ENCODE measurements at regions not wholly inside any gene's neighbourhood (a gene's known extent, or its start where the extent isn't known, plus 50 kb on each side); places are given as distances from the start of the nearest gene placed in this dataset.

DNA sequence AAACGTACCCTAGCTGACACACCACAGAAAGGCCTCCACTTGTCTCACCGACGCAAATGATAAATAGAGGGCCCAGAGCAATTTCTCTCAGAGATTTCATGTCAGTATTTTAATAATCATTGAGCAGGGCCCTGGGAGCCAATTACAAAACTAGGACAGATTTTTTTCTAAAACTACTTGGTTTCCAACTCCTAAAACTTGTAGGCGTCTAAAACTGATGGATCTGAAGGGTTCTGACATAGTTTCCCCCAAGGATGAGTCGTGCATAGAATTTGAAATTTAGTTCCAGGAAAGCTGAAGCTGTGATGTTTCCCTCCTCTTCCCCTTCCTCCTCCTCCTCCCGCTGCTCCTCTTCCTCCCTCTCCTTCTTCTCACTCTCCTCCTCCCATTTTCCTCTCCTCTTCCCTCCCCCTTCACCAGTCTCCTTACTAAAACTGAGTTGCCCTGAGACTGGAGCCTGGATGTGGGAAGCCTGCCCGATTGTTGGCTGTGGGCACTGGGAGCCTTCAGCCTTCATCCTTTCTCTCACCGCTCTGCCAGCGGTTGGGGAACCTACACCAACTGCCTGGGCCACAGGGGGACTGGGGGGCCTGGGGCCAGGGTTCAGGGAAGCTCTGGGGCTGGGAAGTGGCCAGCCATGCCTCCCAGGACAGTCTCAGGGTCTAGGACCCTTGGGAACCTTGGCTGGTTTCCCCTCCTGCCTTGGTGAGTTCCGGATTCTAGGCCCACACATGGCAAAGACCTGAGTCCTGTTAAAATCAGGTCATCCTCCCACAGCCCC, 73.9 kb upstream of the SLC6A11 start:
- BruUV-seq (replicated peaks): no TSS peak
- no peak for DNase-seq (ENCODE audit: low read depth, low spot score)

More for the DNA sequence above, 73.9 kb upstream of the SLC6A11 start:
- ChIA-PET CTCF (no interaction called here), RAD21 (ENCODE audit: low non-redundant PET in 1 of 2, low total read pairs in 2 of 2, uncharacterized antibody in 2 of 2, unreplicated experiment in 2 of 2) (no interaction called here), POLR2A (no interaction called here)
- Histone ChIP-seq H3K9ac (ENCODE audit: low read length) (no peak overlapping the region), H3K4me1 (ENCODE audit: control insufficient read depth in 1 of 2, insufficient read depth in 2 of 2, low read length in 2 of 2) (peaks cover 0 to 4% of the 10 kb centered on the region in 2 experiments; a peak in 1 of 4 replicates), H3K36me3 (ENCODE audit: control insufficient read depth in 1 of 2, insufficient read depth in 2 of 2, low read length in 2 of 2) (no peaks in the 10 kb centered on the region), H3K4me2 (ENCODE audit: low read length) (no peak overlapping the region), H3K4me3 (replicated peaks in 1 of 2; ENCODE audit: low read depth in 1 of 2, low read length in 2 of 2) (no peak overlapping the region), H3K27ac (ENCODE audit: low read depth, low read length) (no peak overlapping the region), H4K20me1 (ENCODE audit: insufficient read depth) (no peaks in the 10 kb centered on the region), H3K9me3 (ENCODE audit: control insufficient read depth in 1 of 2, insufficient read depth in 1 of 2, low read depth in 1 of 2, low read length in 2 of 2) (no peaks in the 10 kb centered on the region), H3K9me2 (ENCODE audit: insufficient read depth) (no peaks in the 10 kb centered on the region), H3K27me3 (ENCODE audit: insufficient read depth, low read length) (peaks cover 27% of the 10 kb centered on the region), H2AFZ (ENCODE audit: low read depth, low read length, poor library complexity, severe bottlenecking) (no peak overlapping the region), H3K79me2 (ENCODE audit: insufficient read depth, low read length) (no peaks in the 10 kb centered on the region)
- no peak for TF ChIP-seq RAD21 (IDR thresholded peaks at IDR 0.05; ENCODE audit: low read depth)
- no peak for TF ChIP-seq EZH2 (IDR thresholded peaks at IDR 0.05)
- TF ChIP-seq FOSL1 (IDR thresholded peaks at IDR 0.05; ENCODE audit: low read depth): no peak
- TF ChIP-seq ZNF274 (IDR thresholded peaks at IDR 0.05; ENCODE audit: low read depth, low read length): no peak
- TF ChIP-seq JUND (IDR thresholded peaks at IDR 0.05): no peak
- no peak for TF ChIP-seq SIN3A (IDR thresholded peaks at IDR 0.05; ENCODE audit: low read depth)
- no peak for TF ChIP-seq CEBPB (IDR thresholded peaks at IDR 0.05; ENCODE audit: low read depth)
- no peak for TF ChIP-seq CBX3 (IDR thresholded peaks at IDR 0.05; ENCODE audit: low read depth)
- no peak for TF ChIP-seq TCF7L2 (IDR thresholded peaks at IDR 0.05; ENCODE audit: borderline replicate concordance, extremely low read depth, insufficient read depth, insufficient read length)
- no peak for TF ChIP-seq EZH2phosphoT487 (IDR thresholded peaks at IDR 0.05; ENCODE audit: borderline replicate concordance)
- no peak for TF ChIP-seq POLR2A (IDR thresholded peaks at IDR 0.05; ENCODE audit: borderline replicate concordance, extremely low read depth, insufficient read depth, insufficient read length)
- TF ChIP-seq, protein P1, sequence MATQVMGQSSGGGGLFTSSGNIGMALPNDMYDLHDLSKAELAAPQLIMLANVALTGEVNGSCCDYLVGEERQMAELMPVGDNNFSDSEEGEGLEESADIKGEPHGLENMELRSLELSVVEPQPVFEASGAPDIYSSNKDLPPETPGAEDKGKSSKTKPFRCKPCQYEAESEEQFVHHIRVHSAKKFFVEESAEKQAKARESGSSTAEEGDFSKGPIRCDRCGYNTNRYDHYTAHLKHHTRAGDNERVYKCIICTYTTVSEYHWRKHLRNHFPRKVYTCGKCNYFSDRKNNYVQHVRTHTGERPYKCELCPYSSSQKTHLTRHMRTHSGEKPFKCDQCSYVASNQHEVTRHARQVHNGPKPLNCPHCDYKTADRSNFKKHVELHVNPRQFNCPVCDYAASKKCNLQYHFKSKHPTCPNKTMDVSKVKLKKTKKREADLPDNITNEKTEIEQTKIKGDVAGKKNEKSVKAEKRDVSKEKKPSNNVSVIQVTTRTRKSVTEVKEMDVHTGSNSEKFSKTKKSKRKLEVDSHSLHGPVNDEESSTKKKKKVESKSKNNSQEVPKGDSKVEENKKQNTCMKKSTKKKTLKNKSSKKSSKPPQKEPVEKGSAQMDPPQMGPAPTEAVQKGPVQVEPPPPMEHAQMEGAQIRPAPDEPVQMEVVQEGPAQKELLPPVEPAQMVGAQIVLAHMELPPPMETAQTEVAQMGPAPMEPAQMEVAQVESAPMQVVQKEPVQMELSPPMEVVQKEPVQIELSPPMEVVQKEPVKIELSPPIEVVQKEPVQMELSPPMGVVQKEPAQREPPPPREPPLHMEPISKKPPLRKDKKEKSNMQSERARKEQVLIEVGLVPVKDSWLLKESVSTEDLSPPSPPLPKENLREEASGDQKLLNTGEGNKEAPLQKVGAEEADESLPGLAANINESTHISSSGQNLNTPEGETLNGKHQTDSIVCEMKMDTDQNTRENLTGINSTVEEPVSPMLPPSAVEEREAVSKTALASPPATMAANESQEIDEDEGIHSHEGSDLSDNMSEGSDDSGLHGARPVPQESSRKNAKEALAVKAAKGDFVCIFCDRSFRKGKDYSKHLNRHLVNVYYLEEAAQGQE (IDR thresholded peaks at IDR 0.05; ENCODE audit: low read depth): no peak
- no peak for ATAC-seq
- intact Hi-C loops (cut with micrococcal nuclease): no loop called here

Measured in HCT116 (cell line).